GM10248 (cell line): ENCODE measurements at regions not wholly inside any gene's neighbourhood (a gene's known extent, or its start where the extent isn't known, plus 50 kb on each side); places are given as distances from the start of the nearest gene placed in this dataset.

ENCODE experiments used
- CTCF ChIA-PET: fragments of 300-600 bp; sonication (Branson Sonifier 250); formaldehyde crosslinking; extraction: SDS; loops from one replicate; lab custom pipeline; 2021; ENCODE audit warnings: antibody characterized with exemption; lab: Yijun Ruan, JAX
- POLR2A ChIA-PET: fragments of 350-650 bp; sonication (Branson Sonifier 250); formaldehyde crosslinking; extraction: SDS; loops from one replicate; lab custom pipeline; 2020; ENCODE audit warnings: antibody characterized with exemption; lab: Yijun Ruan, JAX
- DNase-seq: peaks from one replicate; pipeline ENCODE4 v3.0.0; 2012; ENCODE audit errors: extremely low spot score
- CTCF ChIP-seq: IDR thresholded peaks from 2 replicates; pipeline ENCODE4 v1.5.1; 2012; ENCODE audit warnings: mild to moderate bottlenecking, low read depth; ENCODE audit errors: extremely low read depth, missing control alignments, control extremely low read depth

- ChIA-PET POLR2A (no interaction called here), CTCF (no interaction called here)
- no peak for DNase-seq
- no peak for TF ChIP-seq CTCF
These were observed 121.6 kb upstream of the MRPS22 start for GRCh38 chr3:139222100-139222657.

- DNase-seq: no peak
- CTCF ChIA-PET: interaction anchor here (2.7 kb wide), 1 partner anchor 10 kb away, joined by 7 read pairs; no protein-coding TSS in a partner anchor
- no peak for TF ChIP-seq CTCF
- POLR2A ChIA-PET: no interaction called here
These were observed 118.3 kb upstream of the MRPS22 start for GRCh38 chr3:139225548-139225947.

- no peak for TF ChIP-seq CTCF
- CTCF ChIA-PET: interaction anchor here (1.0 kb wide), 1 partner anchor 12 kb away, joined by 3 read pairs; no protein-coding TSS in a partner anchor
- POLR2A ChIA-PET: no interaction called here
- no peak for DNase-seq
These were observed 117.1 kb upstream of the MRPS22 start for GRCh38 chr3:139226731-139227130.

- no peak for TF ChIP-seq CTCF
- POLR2A ChIA-PET: no interaction called here
- DNase-seq: no peak
- CTCF ChIA-PET: interaction anchor here (1.0 kb wide), 1 partner anchor 13 kb away, joined by 3 read pairs; no protein-coding TSS in a partner anchor
These were observed 116.7 kb upstream of the MRPS22 start for GRCh38 chr3:139227165-139227564.

- TF ChIP-seq CTCF: no peak
- DNase-seq: no peak
- ChIA-PET CTCF (no interaction called here), POLR2A (no interaction called here)
These were observed 116.0 kb upstream of the MRPS22 start for GRCh38 chr3:139227827-139228226.

- ChIA-PET POLR2A (no interaction called here), CTCF (interaction anchor here (0.6 to 1.5 kb wide), 3 partner anchors 23 to 100 kb away, joined by 3 read pairs; no protein-coding TSS in a partner anchor)
- no peak for TF ChIP-seq CTCF
- no peak for DNase-seq
These were observed 113.4 kb upstream of the MRPS22 start for GRCh38 chr3:139230391-139230790.
